ENCODE measurements at regions not wholly inside any gene's neighbourhood (a gene's known extent, or its start where the extent isn't known, plus 50 kb on each side); places are given as distances from the start of the nearest gene placed in this dataset.

DNA sequence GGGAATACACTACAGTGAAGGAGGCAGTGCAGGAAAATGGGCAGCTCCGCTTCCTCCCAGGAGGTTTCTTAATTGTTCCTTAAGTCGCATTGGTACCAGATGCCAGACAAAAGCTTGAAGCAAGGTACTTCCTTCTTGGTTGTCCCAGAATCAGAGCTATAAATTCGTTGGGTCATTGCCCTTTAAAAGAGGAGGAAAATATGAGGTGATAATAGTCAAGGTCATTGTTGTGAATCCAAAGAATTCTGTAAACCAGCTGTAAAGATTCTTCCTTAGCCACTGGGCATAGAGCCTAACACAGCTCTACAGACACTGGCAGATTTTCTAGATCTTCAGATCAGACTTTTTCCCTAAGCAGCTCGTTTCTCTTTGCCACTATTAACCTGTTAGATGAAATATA lies 444.1 kb upstream of the TLE4 start:
- no peak for DNase-seq (ENCODE audit: low read depth in 1 of 2, low spot score in 1 of 2)

DNA sequence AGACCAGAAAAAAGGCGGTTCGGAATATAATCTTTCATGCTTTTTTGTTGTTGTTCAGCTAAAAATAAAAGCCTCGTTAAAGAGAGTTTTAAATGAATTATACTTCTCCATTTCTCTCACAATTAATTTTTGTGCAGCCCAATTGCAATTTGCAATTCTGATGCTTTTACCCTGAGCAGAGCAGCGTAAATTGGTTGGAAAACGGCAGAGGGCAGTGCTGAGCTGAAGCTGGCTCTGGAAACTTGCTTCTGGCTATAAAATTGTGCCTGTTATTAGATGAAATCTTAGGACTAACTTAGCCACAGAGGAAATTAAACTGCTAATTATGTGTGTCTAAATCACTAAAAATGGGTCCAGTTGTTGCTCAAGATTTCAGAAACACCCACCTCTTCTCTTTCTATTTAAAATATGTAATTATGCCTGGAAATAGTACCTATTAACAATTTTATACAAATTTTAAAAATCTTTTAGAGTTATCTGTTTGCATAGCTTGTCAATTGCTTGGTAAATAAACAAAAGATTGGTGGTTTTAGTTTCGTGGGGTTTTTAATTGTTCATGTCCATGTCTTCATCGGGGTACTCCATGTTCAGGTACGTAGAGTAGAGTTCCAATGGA lies 441.8 kb upstream of the TLE4 start:
- DNase-seq (ENCODE audit: low read depth in 1 of 2, low spot score in 1 of 2): no peak

GRCh38 chr9:79131246-79131774 lies 440.5 kb upstream of the TLE4 start:
- no peak for DNase-seq (ENCODE audit: low read depth in 1 of 2, low spot score in 1 of 2)

DNA sequence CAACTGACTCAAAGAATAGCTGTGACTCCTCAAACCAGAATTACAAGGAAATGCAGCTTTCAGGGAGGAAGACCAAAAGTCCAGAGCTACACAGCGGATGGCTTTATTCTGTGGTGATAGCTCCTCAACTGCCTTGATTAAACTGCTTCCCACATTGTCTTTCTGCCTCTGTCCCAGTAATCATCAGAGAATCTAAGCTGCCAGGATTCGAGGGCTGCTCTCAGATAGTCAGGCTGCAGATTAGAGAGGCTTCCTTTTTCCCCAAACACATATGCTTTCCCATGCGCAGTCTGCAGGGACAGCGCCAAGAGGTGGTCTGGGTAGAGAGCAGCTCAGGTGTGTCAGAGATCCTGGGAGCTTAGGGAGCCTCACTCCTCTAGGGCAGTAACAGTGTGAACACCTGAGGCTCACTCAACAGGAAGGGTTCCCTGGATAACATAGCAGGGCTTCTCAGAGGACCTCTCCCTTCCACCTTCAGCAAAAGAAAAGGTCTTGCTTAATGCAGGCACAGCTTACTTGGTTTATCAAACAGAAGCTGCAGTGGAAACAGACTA lies 439.9 kb upstream of the TLE4 start:
- DNase-seq (ENCODE audit: low read depth in 1 of 2, low spot score in 1 of 2): no peak

- no peak for DNase-seq (ENCODE audit: low read depth in 1 of 2, low spot score in 1 of 2)
Measured at GRCh38 chr9:79134654-79135053, 437.1 kb upstream of the TLE4 start.

DNA sequence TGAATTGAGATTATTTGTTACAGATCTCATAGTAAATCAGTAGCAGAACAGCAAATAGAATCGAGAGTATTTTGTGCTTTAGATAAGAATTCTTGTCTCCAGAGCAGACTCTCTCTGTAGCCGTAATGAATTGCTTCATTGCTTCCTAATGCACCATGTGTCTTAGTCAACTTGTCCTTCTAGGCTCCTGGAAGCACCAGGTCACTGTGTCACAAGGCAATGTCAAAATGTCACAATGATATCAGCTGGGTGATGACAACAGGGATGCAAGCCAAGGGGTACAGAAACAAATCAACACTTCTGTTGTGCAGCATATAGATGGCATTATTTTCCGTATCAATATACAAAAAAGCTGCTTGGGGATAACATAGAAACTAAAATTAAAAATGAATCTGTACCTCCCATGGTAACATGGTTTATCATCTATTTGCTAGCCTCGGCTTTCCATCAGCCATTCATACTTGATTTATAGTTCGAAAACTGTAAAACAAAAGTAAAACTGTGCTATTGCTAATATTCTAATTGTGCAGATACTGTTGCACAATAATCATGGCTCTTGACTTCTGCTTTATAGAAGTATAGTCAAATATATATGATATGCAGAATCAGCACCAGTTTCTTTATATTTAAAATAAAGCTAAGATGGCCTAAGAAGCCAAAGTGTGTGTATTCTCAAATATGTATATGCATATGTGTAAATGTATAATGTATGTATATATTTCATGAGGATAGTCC lies 435.9 kb upstream of the TLE4 start:
- no peak for DNase-seq (ENCODE audit: low read depth in 1 of 2, low spot score in 1 of 2)

GRCh38 chr9:79140751-79141150 lies 431.0 kb upstream of the TLE4 start:
- DNase-seq (ENCODE audit: low read depth in 1 of 2, low spot score in 1 of 2): no peak

DNA sequence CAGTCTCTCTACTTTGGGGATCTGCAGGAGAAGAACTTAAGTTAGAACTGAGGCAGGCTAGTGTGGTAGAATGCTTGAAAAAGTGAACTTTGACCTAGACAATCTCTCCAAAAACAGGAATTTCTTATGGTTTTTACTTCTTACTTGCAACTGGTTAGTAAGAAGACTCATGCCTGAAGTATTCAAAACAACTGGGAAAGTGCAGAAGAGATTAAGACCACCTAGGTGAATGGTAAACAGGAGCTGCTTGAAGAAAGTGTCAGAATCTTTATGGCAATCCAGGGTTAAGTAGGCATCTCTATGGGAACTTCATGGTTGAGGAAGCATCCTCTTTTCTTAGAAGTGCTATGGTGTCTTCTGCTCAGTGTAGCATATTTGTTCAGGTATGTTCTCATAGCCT lies 428.6 kb upstream of the TLE4 start:
- DNase-seq (ENCODE audit: low read depth in 1 of 2, low spot score in 1 of 2): no peak

- no peak for DNase-seq (ENCODE audit: low read depth in 1 of 2, low spot score in 1 of 2)
Measured at GRCh38 chr9:79145442-79145841, 426.3 kb upstream of the TLE4 start.

DNA sequence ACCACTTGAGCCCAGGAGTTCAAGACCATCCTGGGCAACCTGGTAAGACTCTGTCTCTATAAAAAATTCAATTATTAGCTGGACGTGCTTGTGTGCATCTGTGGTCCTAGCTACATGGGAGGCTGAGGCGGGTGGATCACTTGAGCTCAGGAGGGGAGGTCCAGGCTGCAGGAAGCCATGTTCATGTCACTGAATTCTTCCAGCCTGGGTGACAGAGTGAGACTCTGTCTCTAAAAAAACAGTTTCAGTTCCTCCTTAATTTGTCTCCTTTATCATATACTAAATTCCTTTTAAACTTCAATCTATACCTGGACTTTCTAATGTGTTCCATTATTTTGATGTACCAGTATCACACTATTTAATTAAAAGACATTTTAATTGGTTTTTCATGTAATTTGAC lies 422.2 kb upstream of the TLE4 start:
- no peak for DNase-seq (ENCODE audit: low read depth in 1 of 2, low spot score in 1 of 2)

DNA sequence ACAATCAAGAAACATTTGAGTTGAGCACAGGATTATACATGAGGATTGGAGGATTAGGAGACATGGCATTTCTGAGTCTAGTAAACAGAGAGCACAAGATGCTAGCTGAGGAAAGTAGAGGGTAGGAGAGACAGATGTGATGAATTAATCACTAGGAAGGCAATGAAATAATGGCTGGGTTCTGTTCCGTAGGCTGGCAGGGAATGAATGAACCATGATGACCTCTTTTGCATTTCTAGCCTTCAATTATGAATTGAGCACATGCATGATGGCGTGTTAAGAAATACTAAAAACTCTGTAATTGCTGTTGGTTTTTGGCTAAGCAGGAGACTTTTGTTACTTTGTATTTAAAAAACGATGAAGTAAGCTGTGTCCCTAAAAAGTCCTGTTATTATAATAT lies 420.0 kb upstream of the TLE4 start:
- no peak for DNase-seq (ENCODE audit: low read depth in 1 of 2, low spot score in 1 of 2)

DNA sequence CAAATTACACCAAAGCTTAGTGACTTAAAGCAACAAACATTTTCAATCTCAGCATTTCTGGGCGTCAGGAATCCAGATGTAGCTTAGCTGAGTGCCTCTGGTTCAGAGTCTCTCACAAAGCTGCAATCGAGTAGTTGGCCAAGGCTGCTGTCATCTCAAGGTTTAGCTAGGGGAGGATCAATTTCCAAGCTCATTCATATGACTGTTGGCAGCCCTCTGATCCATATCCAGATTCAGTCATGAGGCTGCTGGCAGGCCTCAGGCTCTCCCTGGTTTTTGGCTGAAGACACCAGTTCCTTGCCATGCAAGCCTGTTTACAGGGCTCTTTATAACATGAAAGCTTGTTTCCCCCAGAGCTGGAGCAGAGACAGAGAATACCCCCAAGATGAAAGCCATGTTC lies 419.5 kb upstream of the TLE4 start:
- DNase-seq (ENCODE audit: low read depth in 1 of 2, low spot score in 1 of 2): no peak

DNA sequence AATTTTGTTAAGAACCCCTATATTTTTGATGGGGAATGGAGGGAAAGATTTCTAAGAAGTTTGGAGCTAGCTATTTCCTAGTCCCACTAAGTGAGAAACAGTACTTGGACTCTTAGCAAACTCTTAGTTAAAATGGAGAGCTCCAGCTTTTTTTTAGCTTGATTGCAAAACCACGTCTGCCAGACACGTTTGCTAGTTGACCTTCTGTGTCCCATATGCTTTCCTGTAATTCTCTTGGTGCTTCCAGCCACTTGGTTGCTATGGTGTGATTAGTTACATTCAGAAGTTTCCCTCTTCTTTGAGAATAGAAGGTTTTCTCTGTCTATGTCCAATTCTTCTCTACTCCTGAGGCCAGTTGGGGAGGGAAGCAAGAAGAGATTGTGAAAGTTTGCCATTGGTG lies 417.0 kb upstream of the TLE4 start:
- no peak for DNase-seq (ENCODE audit: low read depth in 1 of 2, low spot score in 1 of 2)

DNA sequence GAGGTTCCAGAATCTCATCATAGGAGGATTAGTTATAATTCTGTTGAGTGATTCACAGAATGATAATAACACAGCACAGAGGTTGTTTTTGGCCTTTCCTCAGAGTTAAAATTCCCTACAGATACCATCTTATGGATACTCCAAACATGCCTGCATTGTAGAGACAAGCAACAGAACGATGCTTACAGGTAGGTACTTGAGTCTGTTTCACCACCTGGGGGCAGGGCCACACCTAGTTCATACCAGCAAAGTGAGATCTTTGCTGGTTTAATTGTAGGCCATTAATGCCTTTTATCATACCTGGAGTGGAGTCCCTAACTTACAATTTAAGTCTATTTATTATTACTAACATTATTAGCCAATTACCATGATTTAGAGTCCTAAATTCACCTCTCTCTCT lies 416.5 kb upstream of the TLE4 start:
- DNase-seq (ENCODE audit: low read depth in 1 of 2, low spot score in 1 of 2): no peak

DNA sequence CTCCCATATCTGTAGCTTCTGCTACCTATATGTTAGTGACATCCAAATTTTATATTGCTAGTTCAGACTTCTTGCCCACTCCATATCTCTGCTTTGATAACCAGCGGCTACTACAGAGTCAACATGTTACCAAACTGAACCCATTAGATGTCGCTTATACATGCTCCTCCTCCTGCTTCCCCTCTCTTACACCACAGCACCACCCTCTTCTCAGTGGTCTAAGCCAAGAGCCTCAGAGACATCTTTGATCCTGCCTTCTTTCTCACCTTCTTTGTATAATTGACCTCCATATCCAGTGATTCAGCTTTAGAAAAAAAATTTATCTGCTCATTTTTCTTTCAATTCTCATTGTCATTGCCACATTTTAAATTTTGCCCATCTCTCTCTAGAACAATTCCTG lies 408.2 kb upstream of the TLE4 start:
- DNase-seq (ENCODE audit: low read depth in 1 of 2, low spot score in 1 of 2): no peak

DNA sequence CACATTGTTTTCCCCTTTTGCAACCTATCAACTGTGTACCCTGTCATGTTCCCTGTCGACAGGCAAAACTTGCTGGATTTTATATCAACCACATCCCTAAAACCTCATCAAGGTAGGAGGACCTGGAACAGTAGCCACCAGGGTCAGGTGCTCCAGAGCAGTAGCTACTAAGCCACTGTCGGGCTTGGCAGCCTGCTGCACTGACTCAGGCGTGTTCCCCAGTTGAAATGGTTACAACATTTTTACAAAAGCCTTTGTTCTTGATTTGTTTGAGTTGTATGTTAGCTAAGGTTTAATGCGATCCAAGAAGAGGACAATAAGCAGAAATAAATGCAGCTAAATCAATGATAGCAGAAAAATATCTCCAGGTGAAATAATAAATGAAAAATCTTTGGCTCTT lies 407.4 kb upstream of the TLE4 start:
- no peak for DNase-seq (ENCODE audit: low read depth in 1 of 2, low spot score in 1 of 2)

DNA sequence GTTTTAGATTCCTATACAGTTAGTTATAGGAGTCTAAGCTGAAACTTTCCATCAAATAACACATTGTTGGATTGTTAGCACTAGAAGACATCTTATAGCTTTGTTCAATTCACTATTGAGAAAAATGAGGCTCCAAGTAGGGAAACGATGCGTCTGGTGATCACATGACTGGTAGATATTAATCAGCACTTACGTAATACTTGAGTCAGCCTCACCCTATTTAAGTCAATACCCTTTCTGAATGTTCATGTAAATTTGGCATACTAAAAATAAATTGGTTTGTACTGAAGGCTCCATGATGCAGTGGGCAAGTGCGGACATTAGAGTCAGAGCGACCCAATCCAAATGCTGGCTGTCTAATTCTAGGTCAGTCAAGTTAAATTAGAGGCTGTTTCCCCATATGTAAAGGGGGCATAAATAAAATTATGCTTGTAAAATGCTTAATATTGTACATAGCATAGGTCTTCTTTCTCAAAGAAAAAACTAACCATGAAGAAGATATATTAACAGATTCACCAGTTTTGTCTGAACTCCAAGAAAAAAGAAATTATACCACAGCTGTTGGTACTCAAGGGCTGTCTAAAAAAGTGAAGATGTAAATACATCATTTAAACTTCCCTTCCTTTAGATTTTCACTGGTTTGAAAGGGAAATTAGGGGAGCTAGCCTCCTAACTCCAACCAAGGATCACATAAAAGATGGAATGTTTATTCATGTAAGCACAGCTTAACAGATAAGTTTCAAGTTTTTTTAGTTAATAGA lies 406.6 kb upstream of the TLE4 start:
- no peak for DNase-seq (ENCODE audit: low read depth in 1 of 2, low spot score in 1 of 2)

- no peak for DNase-seq (ENCODE audit: low read depth in 1 of 2, low spot score in 1 of 2)
Measured at GRCh38 chr9:79166005-79166404, 405.8 kb upstream of the TLE4 start.

DNA sequence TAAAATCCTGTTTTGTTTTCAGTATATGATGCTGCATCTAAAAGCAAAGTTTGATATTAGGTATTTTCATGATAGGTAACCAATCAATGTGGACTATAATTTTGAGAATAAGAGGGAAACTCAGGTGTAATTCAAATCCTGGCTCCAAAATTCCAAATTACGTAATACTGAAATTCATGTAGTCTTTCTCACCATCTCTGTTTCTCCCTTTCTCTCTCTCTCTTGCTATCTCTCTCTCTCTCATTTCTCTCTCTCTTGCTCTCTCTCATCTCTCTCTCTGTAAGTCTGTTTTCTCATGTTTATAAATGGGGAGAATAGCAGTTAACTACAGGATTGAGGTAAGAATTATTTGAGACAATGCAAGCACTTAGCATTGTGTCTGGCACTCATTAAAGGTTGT lies 401.1 kb upstream of the TLE4 start:
- no peak for DNase-seq (ENCODE audit: low read depth in 1 of 2, low spot score in 1 of 2)

- DNase-seq (ENCODE audit: low read depth in 1 of 2, low spot score in 1 of 2): no peak
Measured at GRCh38 chr9:79173932-79174331, 397.8 kb upstream of the TLE4 start.

DNA sequence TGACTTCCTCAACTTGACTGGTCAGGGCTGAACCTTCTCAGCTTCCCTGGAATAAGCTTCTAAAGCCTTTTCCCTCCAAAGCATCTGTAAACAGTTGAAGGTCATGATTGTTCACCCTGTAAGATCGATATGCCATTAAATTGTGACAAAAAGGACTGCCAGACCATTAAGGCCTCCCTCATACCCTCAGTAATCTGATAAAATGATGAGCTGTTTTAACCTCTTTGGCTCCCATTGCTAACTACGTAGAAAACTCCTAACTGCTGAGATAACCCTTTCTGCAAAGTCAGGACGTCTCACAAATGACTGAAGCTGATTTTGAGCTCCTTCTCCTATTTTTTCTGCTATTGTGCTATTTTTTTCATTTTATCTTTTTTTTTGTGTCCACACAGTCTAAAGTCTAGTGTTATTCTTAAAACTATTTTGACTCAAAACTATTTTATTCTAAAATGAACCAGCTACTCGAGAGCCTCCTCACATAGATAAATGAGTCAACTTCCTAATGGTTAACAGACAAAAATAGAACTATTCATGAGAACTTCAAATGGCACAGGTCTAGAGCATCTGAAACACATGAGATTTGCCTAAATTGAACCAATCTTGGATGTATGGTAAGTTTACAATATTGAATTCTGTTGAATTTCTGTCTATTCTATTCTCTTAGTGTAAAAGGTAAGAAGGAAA lies 395.6 kb upstream of the TLE4 start:
- DNase-seq (ENCODE audit: low read depth in 1 of 2, low spot score in 1 of 2): no peak

All from activated T-helper 1 cell treated with anti-CD3 and anti-CD28 coated beads, Interleukin-2, amount 50 U/mL, for 16 hours (primary cell).